ENCODE measurements at regions not wholly inside any gene's neighbourhood (a gene's known extent, or its start where the extent isn't known, plus 50 kb on each side); places are given as distances from the start of the nearest gene placed in this dataset.
"Not testable (repeated sequence)": the region's sequence is repeated elsewhere in the genome, so short reads cannot be mapped to it uniquely, and the experiment has no call there.

GRCh38 chr9:2274762-2275161 is 259.6 kb downstream of the SMARCA2 start:
- Histone ChIP-seq H3K9ac (no peak overlapping the region), H3K79me2 (ENCODE audit: insufficient read depth) (no peaks in the 10 kb centered on the region), H3K4me3 (no peak overlapping the region), H3K9me3 (ENCODE audit: low read depth) (no peaks in the 10 kb centered on the region), H3K4me1 (ENCODE audit: insufficient read depth) (no peaks in the 10 kb centered on the region), H3K4me2 (ENCODE audit: unreplicated experiment) (no peak overlapping the region), H4K20me1 (ENCODE audit: insufficient read depth) (no peaks in the 10 kb centered on the region), H2AFZ (no peak overlapping the region), H3K36me3 (ENCODE audit: low read depth) (no peaks in the 10 kb centered on the region), H3K27ac (no peak overlapping the region), H3F3A (ENCODE audit: insufficient read depth) (no peaks in the 10 kb centered on the region), H3K9me2 (ENCODE audit: insufficient read depth) (no peaks in the 10 kb centered on the region), H3K27me3 (replicated peaks; ENCODE audit: insufficient read depth) (peaks cover 8% of the 10 kb centered on the region; the same call in 1 of the 2 replicates)
- DNase-seq, result no peak
- TF ChIP-seq EZH2phosphoT487 (IDR thresholded peaks at IDR 0.05; ENCODE audit: insufficient read depth, low read depth), result no peak
- TF ChIP-seq EZH2 (IDR thresholded peaks at IDR 0.05; ENCODE audit: insufficient read depth, poor library complexity, severe bottlenecking), result no peak
- in situ Hi-C loops (cut with MboI), result no loop called here
- 67 to 80% methylated on average over 4 of the region's 4 CpGs for WGBS, 2 experiments (ENCODE audit: low coverage in 1 of 2, low lambda C conversion rate in 2 of 2, missing lambda C conversion rate in 2 of 2)

- H3F3A ChIP-seq (ENCODE audit: insufficient read depth), result no peaks in the 10 kb centered on the region
- no peak overlapping the region for H3K4me3 ChIP-seq
- H3K9me2 ChIP-seq (ENCODE audit: insufficient read depth), result no peaks in the 10 kb centered on the region
- no peaks in the 10 kb centered on the region for H3K9me3 ChIP-seq (ENCODE audit: low read depth)
- no peaks in the 10 kb centered on the region for H4K20me1 ChIP-seq (ENCODE audit: insufficient read depth)
- H3K27me3 ChIP-seq (replicated peaks; ENCODE audit: insufficient read depth), result peaks cover 8% of the 10 kb centered on the region; the same call in 1 of the 2 replicates
- H2AFZ ChIP-seq, result no peak overlapping the region
- no peaks in the 10 kb centered on the region for H3K36me3 ChIP-seq (ENCODE audit: low read depth)
- in situ Hi-C loops (cut with MboI), result no loop called here
- no peak for DNase-seq
- no peak overlapping the region for H3K4me2 ChIP-seq (ENCODE audit: unreplicated experiment)
- no peak overlapping the region for H3K9ac ChIP-seq
- no peak for TF ChIP-seq EZH2 (IDR thresholded peaks at IDR 0.05; ENCODE audit: insufficient read depth, poor library complexity, severe bottlenecking)
- WGBS, 2 experiments (ENCODE audit: low coverage in 1 of 2, low lambda C conversion rate in 2 of 2, missing lambda C conversion rate in 2 of 2), result 87 to 89% methylated on average over 9 to 10 of the region's 10 CpGs
- no peaks in the 10 kb centered on the region for H3K79me2 ChIP-seq (ENCODE audit: insufficient read depth)
- H3K4me1 ChIP-seq (ENCODE audit: insufficient read depth), result no peaks in the 10 kb centered on the region
- no peak overlapping the region for H3K27ac ChIP-seq
Measured at GRCh38 chr9:2276296-2276695, 261.1 kb downstream of the SMARCA2 start.

- H3K4me3 ChIP-seq; H3K27ac ChIP-seq; in situ Hi-C loops (cut with MboI); H3K79me2 ChIP-seq (ENCODE audit: insufficient read depth); H3K36me3 ChIP-seq (ENCODE audit: low read depth); H3K9me3 ChIP-seq (ENCODE audit: low read depth); H3K4me2 ChIP-seq (ENCODE audit: unreplicated experiment); H3F3A ChIP-seq (ENCODE audit: insufficient read depth); H3K9me2 ChIP-seq (ENCODE audit: insufficient read depth); DNase-seq; H3K9ac ChIP-seq; H4K20me1 ChIP-seq (ENCODE audit: insufficient read depth); H3K27me3 ChIP-seq (replicated peaks; ENCODE audit: insufficient read depth); H2AFZ ChIP-seq; H3K4me1 ChIP-seq (ENCODE audit: insufficient read depth): not testable (repeated sequence)
- 61 to 72% methylated on average over 4 to 9 of the region's 9 CpGs for WGBS, 2 experiments (ENCODE audit: low coverage in 1 of 2, low lambda C conversion rate in 2 of 2, missing lambda C conversion rate in 2 of 2)
Measured at GRCh38 chr9:2277133-2277532, 262.0 kb downstream of the SMARCA2 start.

GRCh38 chr9:2277644-2278043 is 262.5 kb downstream of the SMARCA2 start:
- H3K36me3 ChIP-seq (ENCODE audit: low read depth); H3K9ac ChIP-seq; H3K9me2 ChIP-seq (ENCODE audit: insufficient read depth); H3F3A ChIP-seq (ENCODE audit: insufficient read depth); H3K4me3 ChIP-seq; DNase-seq; H2AFZ ChIP-seq; H3K9me3 ChIP-seq (ENCODE audit: low read depth); H3K27ac ChIP-seq; H3K27me3 ChIP-seq (replicated peaks; ENCODE audit: insufficient read depth); in situ Hi-C loops (cut with MboI); H3K4me1 ChIP-seq (ENCODE audit: insufficient read depth); H3K4me2 ChIP-seq (ENCODE audit: unreplicated experiment); H3K79me2 ChIP-seq (ENCODE audit: insufficient read depth); H4K20me1 ChIP-seq (ENCODE audit: insufficient read depth): not testable (repeated sequence)
- 59 to 70% methylated on average over 12 of the region's 12 CpGs for WGBS, 2 experiments (ENCODE audit: low coverage in 1 of 2, low lambda C conversion rate in 2 of 2, missing lambda C conversion rate in 2 of 2)

GRCh38 chr9:2279138-2279537 is 264.0 kb downstream of the SMARCA2 start:
- H3K9me2 ChIP-seq (ENCODE audit: insufficient read depth); H3K36me3 ChIP-seq (ENCODE audit: low read depth); H3K79me2 ChIP-seq (ENCODE audit: insufficient read depth); H3K4me3 ChIP-seq; H4K20me1 ChIP-seq (ENCODE audit: insufficient read depth); H2AFZ ChIP-seq; H3K9ac ChIP-seq; in situ Hi-C loops (cut with MboI); H3K4me2 ChIP-seq (ENCODE audit: unreplicated experiment); H3F3A ChIP-seq (ENCODE audit: insufficient read depth); H3K9me3 ChIP-seq (ENCODE audit: low read depth); H3K27ac ChIP-seq; DNase-seq; H3K27me3 ChIP-seq (replicated peaks; ENCODE audit: insufficient read depth); H3K4me1 ChIP-seq (ENCODE audit: insufficient read depth): not testable (repeated sequence)
- WGBS, 2 experiments (ENCODE audit: low coverage in 1 of 2, low lambda C conversion rate in 2 of 2, missing lambda C conversion rate in 2 of 2), result 85 to 88% methylated on average over 8 of the region's 8 CpGs

Data from GM23248 (cell line).